H9 (cell line): ENCODE measurements at regions not wholly inside any gene's neighbourhood (a gene's known extent, or its start where the extent isn't known, plus 50 kb on each side); places are given as distances from the start of the nearest gene placed in this dataset.

Experiments
- DNase-seq: peaks from one replicate; pipeline ENCODE4 v3.0.0-alpha.2; 2017
- H2AFZ ChIP-seq: one replicate; pipeline ENCODE4 v1.6.1; 2013; ENCODE audit warnings: mild to moderate bottlenecking, low read length, control low read depth, moderate library complexity
- H2AK5ac ChIP-seq: 2 replicates; pipeline ENCODE4 v1.6.1; 2013; ENCODE audit warnings: low read length, control low read depth, mixed read lengths; ENCODE audit not compliant: insufficient read length
- H2BK120ac ChIP-seq: one replicate; pipeline ENCODE4 v1.6.1; 2013; ENCODE audit warnings: low read depth, mild to moderate bottlenecking, low read length, control low read depth, inconsistent platforms; ENCODE audit not compliant: poor library complexity, severe bottlenecking
- H2BK12ac ChIP-seq: 2 replicates; pipeline ENCODE4 v1.6.1; 2013; ENCODE audit warnings: low read length, control low read depth, mixed read lengths, low read depth; ENCODE audit not compliant: insufficient read length
- H2BK15ac ChIP-seq: 2 replicates; pipeline ENCODE4 v1.6.1; 2013; ENCODE audit warnings: low read depth, low read length, control low read depth
- H2BK20ac ChIP-seq: one replicate; pipeline ENCODE4 v1.6.1; 2013; ENCODE audit warnings: low read depth, mild to moderate bottlenecking, low read length, control low read depth, inconsistent platforms; ENCODE audit not compliant: poor library complexity, severe bottlenecking
- H2BK5ac ChIP-seq: 2 replicates; pipeline ENCODE4 v1.6.1; 2013; ENCODE audit warnings: low read length, control low read depth, mixed read lengths; ENCODE audit not compliant: insufficient read length
- H3K14ac ChIP-seq: 2 replicates; pipeline ENCODE4 v1.6.1; 2013; ENCODE audit warnings: low read length, control low read depth; ENCODE audit not compliant: insufficient read depth
- H3K18ac ChIP-seq: 2 replicates; pipeline ENCODE4 v1.6.1; 2013; ENCODE audit warnings: low read depth, mild to moderate bottlenecking, mixed read lengths, low read length, control low read depth; ENCODE audit not compliant: insufficient read length
- H3K23ac ChIP-seq: 2 replicates; pipeline ENCODE4 v1.6.1; 2013; ENCODE audit warnings: low read length, control low read depth, mixed read lengths, low read depth; ENCODE audit not compliant: insufficient read length
- H3K23me2 ChIP-seq: 2 replicates; pipeline ENCODE4 v1.6.1; 2013; ENCODE audit warnings: low read depth, mild to moderate bottlenecking, mixed read lengths, low read length, control low read depth; ENCODE audit not compliant: insufficient read length, poor library complexity, severe bottlenecking
- H3K27ac ChIP-seq: 2 replicates; pipeline ENCODE4 v1.5.1; 2013; ENCODE audit warnings: low read length, control low read depth, mixed read lengths, low read depth; ENCODE audit not compliant: insufficient read length
- H3K27me3 ChIP-seq: 2 replicates; pipeline ENCODE4 v1.6.1; 2013; ENCODE audit warnings: low read length, control low read depth, inconsistent platforms; ENCODE audit not compliant: insufficient read depth
- H3K4ac ChIP-seq: 2 replicates; pipeline ENCODE4 v1.6.1; 2013; ENCODE audit warnings: low read depth, mild to moderate bottlenecking, control low read depth, inconsistent platforms, low read length, moderate library complexity
- H3K4me1 ChIP-seq: 2 replicates; pipeline ENCODE4 v1.6.1; 2013; ENCODE audit warnings: low read length, control low read depth, inconsistent platforms; ENCODE audit not compliant: insufficient read depth
- H3K4me2 ChIP-seq: 2 replicates; pipeline ENCODE4 v1.6.1; 2013; ENCODE audit warnings: low read length, control low read depth, mixed read lengths; ENCODE audit not compliant: insufficient read length, insufficient read depth
- H3K56ac ChIP-seq: 2 replicates; pipeline ENCODE4 v1.6.1; 2013; ENCODE audit warnings: low read depth, mild to moderate bottlenecking, mixed read lengths, low read length, control low read depth; ENCODE audit not compliant: insufficient read length
- H3K79me1 ChIP-seq: 2 replicates; pipeline ENCODE4 v1.6.1; 2013; ENCODE audit warnings: low read depth, mild to moderate bottlenecking, moderate library complexity, low read length, control low read depth, inconsistent platforms; ENCODE audit not compliant: insufficient read depth, poor library complexity, severe bottlenecking
- H3K79me2 ChIP-seq: 2 replicates; pipeline ENCODE4 v1.6.1; 2013; ENCODE audit warnings: low read length, control low read depth, inconsistent platforms; ENCODE audit not compliant: insufficient read depth
- H3K9ac ChIP-seq: 2 replicates; pipeline ENCODE4 v1.6.1; 2013; ENCODE audit warnings: low read length, control low read depth, mixed read lengths; ENCODE audit not compliant: insufficient read length; ENCODE audit errors: extremely low read depth
- H3K9me3 ChIP-seq: one replicate; pipeline ENCODE4 v1.6.1; 2013; ENCODE audit warnings: low read depth, low read length, inconsistent platforms; ENCODE audit not compliant: control insufficient read depth
- H3T11ph ChIP-seq: one replicate; pipeline ENCODE4 v1.6.1; 2013; ENCODE audit warnings: mild to moderate bottlenecking, low read length, control low read depth, inconsistent platforms
- H4K20me1 ChIP-seq: one replicate; pipeline ENCODE4 v1.6.1; 2013; ENCODE audit not compliant: control insufficient read depth, insufficient read length, insufficient read depth
- H4K5ac ChIP-seq: 2 replicates; pipeline ENCODE4 v1.6.1; 2013; ENCODE audit warnings: low read depth, mild to moderate bottlenecking, mixed read lengths, low read length, control low read depth; ENCODE audit not compliant: insufficient read length
- H4K8ac ChIP-seq: replicated peaks from 2 replicates; pipeline ENCODE4 v1.6.1; 2013; ENCODE audit warnings: low read length, control low read depth, mixed read lengths, low read depth; ENCODE audit not compliant: insufficient read length
- H4K91ac ChIP-seq: 2 replicates; pipeline ENCODE4 v1.6.1; 2013; ENCODE audit warnings: low read depth, mild to moderate bottlenecking, moderate library complexity, mixed read lengths, low read length, control low read depth; ENCODE audit not compliant: insufficient read length
- H3K27ac Mint-ChIP-seq, 3 experiments: 2 replicates in 2 of 3; 3 replicates in 1 of 3; pipeline ENCODE4 v1.8.0; 2020 to 2021; ENCODE audit warnings: mixed read lengths in 3 of 3, mild to moderate bottlenecking in 1 of 3, moderate library complexity in 1 of 3
- H3K27me3 Mint-ChIP-seq: 2 replicates; pipeline ENCODE4 v1.8.0; 2021; ENCODE audit warnings: low read depth, mild to moderate bottlenecking, moderate library complexity, mixed read lengths
- H3K36me3 Mint-ChIP-seq, 3 experiments: 2 replicates in 2 of 3; 3 replicates in 1 of 3; pipeline ENCODE4 v1.8.0; 2020 to 2021; ENCODE audit warnings: low read depth in 3 of 3, mixed read lengths in 3 of 3; ENCODE audit not compliant: insufficient read depth in 1 of 3
- H3K4me1 Mint-ChIP-seq, 2 experiments: 2 replicates each; pipeline ENCODE4 v1.8.0; 2020; ENCODE audit warnings: mixed read lengths in 2 of 2
- H3K4me3 Mint-ChIP-seq, 2 experiments: 2 replicates in 1 of 2; 3 replicates in 1 of 2; pipeline ENCODE4 v1.8.0; 2020 to 2021; ENCODE audit warnings: mild to moderate bottlenecking in 2 of 2, mixed read lengths in 2 of 2, moderate library complexity in 1 of 2
- H3K9me3 Mint-ChIP-seq, 2 experiments: 2 replicates in 1 of 2; 3 replicates in 1 of 2; pipeline ENCODE4 v1.8.0; 2020; ENCODE audit warnings: mild to moderate bottlenecking in 2 of 2, mixed read lengths in 2 of 2, moderate library complexity in 1 of 2
- WGBS: extraction: QIAGEN DNeasy Blood & Tissue Kit; methylation state at CpG from one replicate; pipeline ENCODE4 v1.1.7; 2013; ENCODE audit warnings: missing lambda C conversion rate, low lambda C conversion rate, mixed read lengths; ENCODE audit not compliant: insufficient read length; ENCODE audit errors: extremely low coverage; 5-methylcytosine and 5-hydroxymethylcytosine counted together
- TF ChIP-seq, protein P1 (sequence below): fragments of 200-600 bp; sonication (generic); conservative IDR thresholded peaks from 3 replicates; pipeline ENCODE4 v1.8.0; 2021; ENCODE audit warnings: antibody characterized with exemption, mild to moderate bottlenecking

DNA sequence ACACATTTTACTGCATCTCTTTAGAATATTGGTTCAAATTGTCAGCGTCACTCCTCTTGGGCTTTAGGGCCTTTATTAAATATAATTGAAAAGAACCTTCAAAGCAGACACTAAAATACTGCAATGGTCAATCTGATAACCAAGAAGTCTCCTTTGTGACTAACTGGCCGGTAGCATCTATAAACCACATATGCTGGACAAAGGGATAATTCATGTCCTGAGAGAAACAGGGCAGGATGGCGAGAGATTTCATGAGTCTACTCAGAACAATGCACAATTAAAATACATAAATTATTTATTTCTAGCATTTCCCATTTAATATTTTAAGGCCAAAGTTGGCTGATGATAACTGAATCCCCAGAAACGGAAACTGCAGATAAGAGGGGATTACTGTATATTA is 1083.4 kb upstream of the CDH18 start:
- H4K91ac ChIP-seq, result no peak overlapping the region
- TF ChIP-seq, protein P1, sequence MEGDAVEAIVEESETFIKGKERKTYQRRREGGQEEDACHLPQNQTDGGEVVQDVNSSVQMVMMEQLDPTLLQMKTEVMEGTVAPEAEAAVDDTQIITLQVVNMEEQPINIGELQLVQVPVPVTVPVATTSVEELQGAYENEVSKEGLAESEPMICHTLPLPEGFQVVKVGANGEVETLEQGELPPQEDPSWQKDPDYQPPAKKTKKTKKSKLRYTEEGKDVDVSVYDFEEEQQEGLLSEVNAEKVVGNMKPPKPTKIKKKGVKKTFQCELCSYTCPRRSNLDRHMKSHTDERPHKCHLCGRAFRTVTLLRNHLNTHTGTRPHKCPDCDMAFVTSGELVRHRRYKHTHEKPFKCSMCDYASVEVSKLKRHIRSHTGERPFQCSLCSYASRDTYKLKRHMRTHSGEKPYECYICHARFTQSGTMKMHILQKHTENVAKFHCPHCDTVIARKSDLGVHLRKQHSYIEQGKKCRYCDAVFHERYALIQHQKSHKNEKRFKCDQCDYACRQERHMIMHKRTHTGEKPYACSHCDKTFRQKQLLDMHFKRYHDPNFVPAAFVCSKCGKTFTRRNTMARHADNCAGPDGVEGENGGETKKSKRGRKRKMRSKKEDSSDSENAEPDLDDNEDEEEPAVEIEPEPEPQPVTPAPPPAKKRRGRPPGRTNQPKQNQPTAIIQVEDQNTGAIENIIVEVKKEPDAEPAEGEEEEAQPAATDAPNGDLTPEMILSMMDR, result no peak
- no peaks in the 10 kb centered on the region; the same call in 1 of the 2 replicates for H3K4me1 ChIP-seq
- H3K14ac ChIP-seq, result no peak overlapping the region
- no peak overlapping the region for H3K4ac ChIP-seq
- no peak overlapping the region for H3T11ph ChIP-seq
- no peak overlapping the region for H2BK15ac ChIP-seq
- no peaks in the 10 kb centered on the region for H3K23me2 ChIP-seq
- H2AK5ac ChIP-seq, result no peak overlapping the region
- H4K5ac ChIP-seq, result no peak overlapping the region
- Mint-ChIP-seq H3K9me3 (no peaks in the 10 kb centered on the region), H3K36me3 (no peaks in the 10 kb centered on the region), H3K27me3 (no peaks in the 10 kb centered on the region), H3K27ac (no peak overlapping the region), H3K4me3 (no peak overlapping the region), H3K4me1 (peaks cover 6 to 9% of the 10 kb centered on the region in 2 experiments)
- no peak overlapping the region for H3K4me2 ChIP-seq
- no peaks in the 10 kb centered on the region for H3K79me2 ChIP-seq
- H3K9ac ChIP-seq, result no peak overlapping the region
- H3K18ac ChIP-seq, result no peak overlapping the region
- H3K27ac ChIP-seq, result no peak overlapping the region
- no peak for DNase-seq
- no peak overlapping the region for H2BK20ac ChIP-seq
- no peaks in the 10 kb centered on the region for H3K9me3 ChIP-seq
- no peak overlapping the region for H3K23ac ChIP-seq
- H2BK120ac ChIP-seq, result no peak overlapping the region
- H3K79me1 ChIP-seq, result no peaks in the 10 kb centered on the region
- H2BK12ac ChIP-seq, result no peak overlapping the region
- no peak overlapping the region for H2AFZ ChIP-seq
- no peak overlapping the region for H2BK5ac ChIP-seq
- no peak overlapping the region for H3K56ac ChIP-seq
- no peaks in the 10 kb centered on the region for H4K20me1 ChIP-seq
- no peak overlapping the region for H4K8ac ChIP-seq
- no peaks in the 10 kb centered on the region for H3K27me3 ChIP-seq
- no CpG with 5 or more reads among the region's 4 CpGs for WGBS
